Calu3 (cell line): ENCODE measurements at regions not wholly inside any gene's neighbourhood (a gene's known extent, or its start where the extent isn't known, plus 50 kb on each side); places are given as distances from the start of the nearest gene placed in this dataset.

Source experiments
- BruUV-seq: library from RNA; stranded (reverse); fragments of 400-500 nt; replicated peaks from 2 replicates; lab custom pipeline; 2021; lab: Mats Ljungman, UMichigan
- CTCF ChIA-PET: fragments of 300-600 bp; sonication (Branson Sonifier 250); formaldehyde crosslinking; loops from one replicate; lab custom pipeline; 2022; ENCODE audit warnings: antibody characterized with exemption; lab: Charles Lee
- DNase-seq: peaks from one replicate; pipeline ENCODE4 v3.0.0; 2022
- H3K27ac Mint-ChIP-seq: one replicate; pipeline ENCODE4 v1.8.0; 2022; ENCODE audit warnings: mixed read lengths; ENCODE audit not compliant: unreplicated experiment
- H3K27me3 Mint-ChIP-seq: one replicate; pipeline ENCODE4 v1.8.0; 2022; ENCODE audit warnings: mixed read lengths; ENCODE audit not compliant: unreplicated experiment
- H3K36me3 Mint-ChIP-seq: one replicate; pipeline ENCODE4 v1.8.0; 2022; ENCODE audit warnings: mild to moderate bottlenecking, moderate library complexity, mixed read lengths; ENCODE audit not compliant: insufficient read depth, unreplicated experiment
- H3K4me1 Mint-ChIP-seq: one replicate; pipeline ENCODE4 v1.8.0; 2022; ENCODE audit warnings: mild to moderate bottlenecking, low read depth, mixed read lengths; ENCODE audit not compliant: unreplicated experiment
- H3K4me3 Mint-ChIP-seq: one replicate; pipeline ENCODE4 v1.8.0; 2022; ENCODE audit warnings: mild to moderate bottlenecking, low read depth, moderate library complexity, mixed read lengths; ENCODE audit not compliant: unreplicated experiment
- H3K9me3 Mint-ChIP-seq: one replicate; pipeline ENCODE4 v1.8.0; 2022; ENCODE audit warnings: low read depth, mixed read lengths; ENCODE audit not compliant: unreplicated experiment
- intact Hi-C: fragments of 100-400 bp; cut with micrococcal nuclease; formaldehyde crosslinking; loops from one replicate; pipeline ENCODE4 v1.10.0; 2022; ENCODE audit not compliant: unreplicated experiment
- TF ChIP-seq, protein P1 (sequence below): fragments of 200-600 bp; IDR thresholded peaks from one replicate; pipeline ENCODE4 v1.8.0; 2022; ENCODE audit warnings: antibody characterized with exemption; ENCODE audit not compliant: unreplicated experiment

DNA sequence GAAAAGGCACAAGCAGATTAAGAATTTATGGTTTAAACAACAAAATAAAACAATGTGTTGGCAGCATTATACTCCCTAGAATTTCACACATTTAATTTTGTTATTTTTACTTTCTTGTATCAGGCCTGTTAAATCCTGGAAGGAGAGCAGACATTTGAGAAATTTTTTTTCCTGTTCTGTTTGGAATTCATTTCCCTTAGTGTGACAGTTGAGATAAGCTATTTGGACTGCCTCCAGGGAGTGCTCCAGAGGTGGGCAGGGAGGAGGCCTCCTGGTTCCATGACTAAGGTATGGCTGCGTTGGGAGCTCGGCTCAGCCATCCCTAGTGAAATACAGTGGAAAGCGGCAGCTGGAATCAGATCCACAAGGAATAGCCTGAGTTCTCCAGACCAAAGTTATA lies 185.7 kb downstream of the KCNRG start:
- no peak for DNase-seq
- CTCF ChIA-PET, result no interaction called here
- Mint-ChIP-seq H3K27me3 (no peaks in the 10 kb centered on the region), H3K4me1 (peaks cover 10% of the 10 kb centered on the region), H3K9me3 (no peaks in the 10 kb centered on the region), H3K27ac (no peak overlapping the region), H3K4me3 (no peak overlapping the region), H3K36me3 (no peaks in the 10 kb centered on the region)
- intact Hi-C loops, result no loop called here
- TF ChIP-seq, protein P1, sequence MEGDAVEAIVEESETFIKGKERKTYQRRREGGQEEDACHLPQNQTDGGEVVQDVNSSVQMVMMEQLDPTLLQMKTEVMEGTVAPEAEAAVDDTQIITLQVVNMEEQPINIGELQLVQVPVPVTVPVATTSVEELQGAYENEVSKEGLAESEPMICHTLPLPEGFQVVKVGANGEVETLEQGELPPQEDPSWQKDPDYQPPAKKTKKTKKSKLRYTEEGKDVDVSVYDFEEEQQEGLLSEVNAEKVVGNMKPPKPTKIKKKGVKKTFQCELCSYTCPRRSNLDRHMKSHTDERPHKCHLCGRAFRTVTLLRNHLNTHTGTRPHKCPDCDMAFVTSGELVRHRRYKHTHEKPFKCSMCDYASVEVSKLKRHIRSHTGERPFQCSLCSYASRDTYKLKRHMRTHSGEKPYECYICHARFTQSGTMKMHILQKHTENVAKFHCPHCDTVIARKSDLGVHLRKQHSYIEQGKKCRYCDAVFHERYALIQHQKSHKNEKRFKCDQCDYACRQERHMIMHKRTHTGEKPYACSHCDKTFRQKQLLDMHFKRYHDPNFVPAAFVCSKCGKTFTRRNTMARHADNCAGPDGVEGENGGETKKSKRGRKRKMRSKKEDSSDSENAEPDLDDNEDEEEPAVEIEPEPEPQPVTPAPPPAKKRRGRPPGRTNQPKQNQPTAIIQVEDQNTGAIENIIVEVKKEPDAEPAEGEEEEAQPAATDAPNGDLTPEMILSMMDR, result no peak
- no TSS peak for BruUV-seq

DNA sequence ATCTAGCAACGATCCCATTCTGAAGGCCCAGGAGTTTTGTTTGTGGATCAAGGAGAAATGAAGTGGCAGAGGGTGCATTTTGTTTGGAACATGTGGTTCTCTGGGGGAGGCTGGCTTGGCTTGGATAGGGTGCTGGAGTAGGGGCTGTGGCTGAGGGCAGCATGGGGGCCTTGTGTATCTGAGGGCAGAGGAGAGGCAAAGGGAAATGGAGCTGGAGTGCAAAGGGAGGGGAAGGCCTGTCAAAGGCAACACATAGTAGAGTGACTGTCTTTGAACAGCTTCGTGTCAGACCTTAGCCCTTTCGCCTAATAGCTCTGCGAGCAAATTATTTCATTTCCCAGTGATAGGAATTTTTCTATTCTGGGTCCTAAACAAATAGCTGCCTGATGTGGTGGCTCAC lies 187.2 kb downstream of the KCNRG start:
- H3K36me3 Mint-ChIP-seq, result no peaks in the 10 kb centered on the region
- CTCF ChIA-PET, result interaction anchor here (0.7 kb wide), 2 partner anchors 156 to 387 kb away, joined by 3 to 4 read pairs; no protein-coding TSS in a partner anchor
- no TSS peak for BruUV-seq
- H3K27me3 Mint-ChIP-seq, result no peaks in the 10 kb centered on the region
- DNase-seq, result no peak
- H3K4me3 Mint-ChIP-seq, result no peak overlapping the region
- H3K9me3 Mint-ChIP-seq, result no peaks in the 10 kb centered on the region
- H3K27ac Mint-ChIP-seq, result no peak overlapping the region
- peaks cover 10% of the 10 kb centered on the region for H3K4me1 Mint-ChIP-seq
- intact Hi-C loops, result no loop called here
- TF ChIP-seq, protein P1, result no peak

DNA sequence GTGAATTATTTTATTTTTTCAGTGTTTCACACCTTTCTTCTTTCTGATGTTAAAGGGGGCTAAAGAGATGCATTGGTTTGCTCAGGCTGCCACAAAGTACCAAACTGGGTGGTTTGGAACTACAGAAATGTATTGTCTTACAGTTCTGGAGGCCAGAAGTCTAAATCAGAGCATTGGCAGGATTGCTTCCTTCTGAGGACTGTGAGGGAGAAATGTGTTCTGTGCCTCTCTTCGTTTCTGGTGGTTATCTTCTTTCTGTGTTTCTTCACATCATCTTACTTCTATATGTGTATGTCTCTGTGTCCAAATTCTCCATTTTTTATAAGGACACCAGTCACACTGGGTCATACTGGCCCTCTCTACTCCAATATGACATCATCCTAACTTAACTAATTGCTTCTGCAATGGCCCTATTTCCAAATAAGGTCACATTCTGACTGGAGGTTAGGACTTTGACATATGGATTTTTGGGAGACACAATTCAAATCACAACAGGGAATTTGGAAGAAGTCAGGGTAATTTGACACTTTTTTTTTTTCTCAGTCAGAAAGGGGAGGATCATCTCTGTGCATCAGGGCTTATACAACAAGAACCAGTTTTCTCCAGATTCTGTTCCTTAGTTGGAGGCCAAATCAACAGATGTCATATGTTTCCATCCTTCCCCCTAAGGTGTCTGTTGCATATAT lies 188.2 kb downstream of the KCNRG start:
- no peak overlapping the region for H3K4me3 Mint-ChIP-seq
- no TSS peak for BruUV-seq
- no peaks in the 10 kb centered on the region for H3K9me3 Mint-ChIP-seq
- TF ChIP-seq, protein P1, result no peak
- no peaks in the 10 kb centered on the region for H3K36me3 Mint-ChIP-seq
- no peaks in the 10 kb centered on the region for H3K27me3 Mint-ChIP-seq
- CTCF ChIA-PET, result interaction anchor here (0.7 kb wide), 1 partner anchor 388 kb away, joined by 3 read pairs; no protein-coding TSS in a partner anchor
- H3K4me1 Mint-ChIP-seq, result peaks cover 9% of the 10 kb centered on the region
- intact Hi-C loops, result no loop called here
- no peak for DNase-seq
- no peak overlapping the region for H3K27ac Mint-ChIP-seq

DNA sequence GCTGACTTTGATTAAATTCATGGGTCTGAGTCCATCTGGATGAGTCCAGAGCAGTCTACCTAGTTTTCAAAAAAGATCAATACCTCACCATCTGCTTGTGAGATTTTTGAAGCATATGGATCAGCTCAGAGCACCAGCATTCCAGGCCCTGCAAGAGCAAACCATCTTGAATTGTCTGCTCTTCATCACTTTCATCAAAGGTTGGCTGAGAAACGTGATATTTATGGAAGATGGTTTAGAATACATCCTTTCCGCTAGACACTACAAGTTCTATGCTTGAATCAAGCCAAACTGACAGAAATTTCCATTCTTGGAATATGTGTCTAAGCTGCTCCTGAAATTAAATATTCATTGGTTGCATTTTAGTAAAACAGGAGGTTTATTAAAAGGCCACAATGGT lies 190.3 kb downstream of the KCNRG start:
- no TSS peak for BruUV-seq
- no peak for DNase-seq
- Mint-ChIP-seq H3K9me3 (no peaks in the 10 kb centered on the region), H3K4me1 (peaks cover 10% of the 10 kb centered on the region), H3K4me3 (no peak overlapping the region), H3K27me3 (no peaks in the 10 kb centered on the region), H3K27ac (no peak overlapping the region), H3K36me3 (no peaks in the 10 kb centered on the region)
- CTCF ChIA-PET, result no interaction called here
- TF ChIP-seq, protein P1, result no peak
- intact Hi-C loops, result no loop called here
